NCI-H2227 (cell line): ENCODE measurements at regions not wholly inside any gene's neighbourhood (a gene's known extent, or its start where the extent isn't known, plus 50 kb on each side); places are given as distances from the start of the nearest gene placed in this dataset.

ENCODE experiments used
- DNase-seq: peaks from one replicate; lab custom pipeline; 2025; ENCODE audit not compliant: unreplicated experiment; lab: John Stamatoyannopoulos, UW

GRCh38 chr15:59953392-59953883, 50.7 kb upstream of the FOXB1 start:
- peak; percentile 79 for DNase-seq

GRCh38 chr15:59952960-59953359, 51.2 kb upstream of the FOXB1 start:
- no peak for DNase-seq

GRCh38 chr15:59950603-59951388, 53.3 kb upstream of the FOXB1 start:
- DNase-seq, result no peak

GRCh38 chr15:59948924-59949613, 55.0 kb upstream of the FOXB1 start:
- no peak for DNase-seq

GRCh38 chr15:59946084-59946483, 58.0 kb upstream of the FOXB1 start:
- DNase-seq, result no peak

GRCh38 chr15:59945036-59945435, 59.1 kb upstream of the FOXB1 start:
- DNase-seq, result peak; percentile 10

GRCh38 chr15:59941612-59942011, 62.5 kb upstream of the FOXB1 start:
- DNase-seq, result no peak

GRCh38 chr15:59940928-59941327, 63.2 kb upstream of the FOXB1 start:
- no peak for DNase-seq

GRCh38 chr15:59940456-59940855, 63.7 kb upstream of the FOXB1 start:
- DNase-seq, result no peak

GRCh38 chr15:59936741-59937140, 67.4 kb upstream of the FOXB1 start:
- no peak for DNase-seq

GRCh38 chr15:59933607-59934006, 70.5 kb upstream of the FOXB1 start:
- DNase-seq, result no peak

- no peak for DNase-seq
Observed at GRCh38 chr15:59931646-59932261, 72.4 kb upstream of the FOXB1 start.

- DNase-seq, result no peak
Observed at GRCh38 chr15:59924812-59925522, 79.1 kb upstream of the FOXB1 start.

GRCh38 chr15:59924096-59924495, 80.0 kb upstream of the FOXB1 start:
- DNase-seq, result no peak

GRCh38 chr15:59923508-59923907, 80.6 kb upstream of the FOXB1 start:
- DNase-seq, result no peak

- no peak for DNase-seq
Observed at GRCh38 chr15:59918994-59919951, 84.8 kb upstream of the FOXB1 start.

- peak; percentile 64 for DNase-seq
Observed at GRCh38 chr15:59917504-59918157, 86.5 kb upstream of the FOXB1 start.

GRCh38 chr15:59906046-59906445, 98.1 kb upstream of the FOXB1 start:
- no peak for DNase-seq

GRCh38 chr15:59905176-59905575, 98.9 kb upstream of the FOXB1 start:
- no peak for DNase-seq
